HUES64 (cell line): ENCODE measurements at regions not wholly inside any gene's neighbourhood (a gene's known extent, or its start where the extent isn't known, plus 50 kb on each side); places are given as distances from the start of the nearest gene placed in this dataset.

Source experiments
- H3K27ac ChIP-seq: 2 replicates; pipeline ENCODE4 v1.7.0; 2013; ENCODE audit warnings: low read depth, low read length, inconsistent platforms
- H3K27me3 ChIP-seq: 2 replicates; pipeline ENCODE4 v1.6.1; 2013; ENCODE audit warnings: mild to moderate bottlenecking, low read length; ENCODE audit not compliant: insufficient read depth
- H3K36me3 ChIP-seq: 2 replicates; pipeline ENCODE4 v1.6.1; 2013; ENCODE audit warnings: mild to moderate bottlenecking, low read length; ENCODE audit not compliant: insufficient read depth
- H3K4me1 ChIP-seq: 2 replicates; pipeline ENCODE4 v1.6.1; 2013; ENCODE audit warnings: mild to moderate bottlenecking, low read length, moderate library complexity; ENCODE audit not compliant: insufficient read depth
- H3K4me3 ChIP-seq: 2 replicates; pipeline ENCODE4 v1.5.1; 2013; ENCODE audit warnings: mild to moderate bottlenecking, low read length, moderate library complexity
- H3K9ac ChIP-seq: 2 replicates; pipeline ENCODE4 v1.6.1; 2013; ENCODE audit warnings: mild to moderate bottlenecking, low read depth, low read length
- H3K9me3 ChIP-seq: 2 replicates; pipeline ENCODE4 v1.6.1; 2013; ENCODE audit warnings: low read depth, low read length; ENCODE audit not compliant: insufficient read depth
- WGBS: fragments of 150-250, 120-280 bp; methylation state at CpG from one replicate; pipeline ENCODE4 v1.1.7; 2013; ENCODE audit warnings: missing lambda C conversion rate; 5-methylcytosine and 5-hydroxymethylcytosine counted together

GRCh38 chr1:113185463-113186104, 112.6 kb downstream of the LRIG2 start:
- Histone ChIP-seq H3K27me3 (no peaks in the 10 kb centered on the region), H3K36me3 (no peaks in the 10 kb centered on the region), H3K4me3 (no peak overlapping the region), H3K4me1 (no peaks in the 10 kb centered on the region), H3K9ac (no peak overlapping the region), H3K27ac (no peak overlapping the region), H3K9me3 (no peaks in the 10 kb centered on the region)
- WGBS: 100% methylated on average over 2 of the region's 2 CpGs

- no peaks in the 10 kb centered on the region for H3K27me3 ChIP-seq
- no peaks in the 10 kb centered on the region for H3K9me3 ChIP-seq
- H3K4me3 ChIP-seq: no peak overlapping the region
- H3K27ac ChIP-seq: no peak overlapping the region
- H3K9ac ChIP-seq: no peak overlapping the region
- no peaks in the 10 kb centered on the region for H3K4me1 ChIP-seq
- no peaks in the 10 kb centered on the region for H3K36me3 ChIP-seq
- 92% methylated on average over 3 of the region's 3 CpGs for WGBS
Measured at GRCh38 chr1:113190078-113190477, 117.1 kb downstream of the LRIG2 start.

- Histone ChIP-seq H3K27me3 (no peaks in the 10 kb centered on the region), H3K4me3 (no peak overlapping the region), H3K9me3 (no peaks in the 10 kb centered on the region), H3K4me1 (peaks cover under 1% of the 10 kb centered on the region; the same call in 1 of the 2 replicates), H3K27ac (no peak overlapping the region), H3K36me3 (no peaks in the 10 kb centered on the region), H3K9ac (no peak overlapping the region)
- 94% methylated on average over 3 of the region's 3 CpGs for WGBS
Measured at GRCh38 chr1:113190930-113191329, 117.9 kb downstream of the LRIG2 start.

GRCh38 chr1:113191579-113192076, 118.6 kb downstream of the LRIG2 start:
- Histone ChIP-seq H3K9ac (no peak overlapping the region), H3K27ac (no peak overlapping the region)

GRCh38 chr1:113192242-113192641, 119.2 kb downstream of the LRIG2 start:
- no peaks in the 10 kb centered on the region for H3K9me3 ChIP-seq
- H3K27me3 ChIP-seq: no peaks in the 10 kb centered on the region
- no peak overlapping the region for H3K9ac ChIP-seq
- peaks cover 8% of the 10 kb centered on the region for H3K4me1 ChIP-seq
- 89% methylated on average over 2 of the region's 2 CpGs for WGBS
- no peak overlapping the region for H3K4me3 ChIP-seq
- no peaks in the 10 kb centered on the region for H3K36me3 ChIP-seq
- no peak overlapping the region for H3K27ac ChIP-seq

More at GRCh38 chr1:113191579-113192076, 118.6 kb downstream of the LRIG2 start:
- Histone ChIP-seq H3K27me3 (no peaks in the 10 kb centered on the region), H3K9me3 (no peaks in the 10 kb centered on the region), H3K4me3 (no peak overlapping the region), H3K4me1 (peaks cover 7% of the 10 kb centered on the region), H3K36me3 (no peaks in the 10 kb centered on the region)
- 95% methylated on average over 11 of the region's 11 CpGs for WGBS

- Histone ChIP-seq H3K27me3 (no peaks in the 10 kb centered on the region), H3K27ac (no peak overlapping the region), H3K36me3 (no peaks in the 10 kb centered on the region), H3K9me3 (no peaks in the 10 kb centered on the region), H3K9ac (no peak overlapping the region), H3K4me3 (no peak overlapping the region), H3K4me1 (peaks cover 13% of the 10 kb centered on the region)
- 90% methylated on average over 1 of the region's 1 CpG for WGBS
Measured at GRCh38 chr1:113192980-113193379, 120.0 kb downstream of the LRIG2 start.

GRCh38 chr1:113194846-113195830, 122.1 kb downstream of the LRIG2 start:
- Histone ChIP-seq H3K27ac (no peak overlapping the region), H3K9me3 (no peaks in the 10 kb centered on the region), H3K9ac (no peak overlapping the region), H3K4me3 (no peak overlapping the region), H3K36me3 (no peaks in the 10 kb centered on the region), H3K27me3 (no peaks in the 10 kb centered on the region), H3K4me1 (peaks cover 24% of the 10 kb centered on the region)
- 94% methylated on average over 18 of the region's 18 CpGs for WGBS

GRCh38 chr1:113197719-113198330, 124.8 kb downstream of the LRIG2 start:
- H3K27me3 ChIP-seq: no peaks in the 10 kb centered on the region
- peaks cover 34% of the 10 kb centered on the region for H3K4me1 ChIP-seq
- no peaks in the 10 kb centered on the region for H3K36me3 ChIP-seq
- H3K4me3 ChIP-seq: no peak overlapping the region
- no peaks in the 10 kb centered on the region for H3K9me3 ChIP-seq
- H3K9ac ChIP-seq: no peak overlapping the region
- no peak overlapping the region for H3K27ac ChIP-seq
- WGBS: 90% methylated on average over 13 of the region's 13 CpGs

GRCh38 chr1:113198806-113199205, 125.8 kb downstream of the LRIG2 start:
- Histone ChIP-seq H3K9me3 (no peaks in the 10 kb centered on the region), H3K4me3 (no peak overlapping the region), H3K27me3 (no peaks in the 10 kb centered on the region), H3K36me3 (no peaks in the 10 kb centered on the region), H3K27ac (no peak overlapping the region), H3K9ac (no peak overlapping the region), H3K4me1 (peaks cover 34% of the 10 kb centered on the region)
- 97% methylated on average over 24 of the region's 24 CpGs for whole genome bisulfite sequencing

- H3K36me3 ChIP-seq: no peaks in the 10 kb centered on the region
- H3K9me3 ChIP-seq: no peaks in the 10 kb centered on the region
- 64% methylated on average over 8 of the region's 8 CpGs for WGBS
- H3K4me1 ChIP-seq: peaks cover 34% of the 10 kb centered on the region
- H3K4me3 ChIP-seq: no peak overlapping the region
- H3K27me3 ChIP-seq: no peaks in the 10 kb centered on the region
- no peak overlapping the region for H3K9ac ChIP-seq
- peak overlapping the region; percentile 48; the same call in 1 of the 2 replicates for H3K27ac ChIP-seq
Measured at GRCh38 chr1:113199760-113200455, 126.9 kb downstream of the LRIG2 start.
